Stimulated activated CD4-positive, alpha-beta T cell treated with anti-CD3 and anti-CD28 coated beads, Interleukin-1b, Interleukin-23, amount 100 ng/mL, for 24 hours (primary cell): ENCODE measurements at regions not wholly inside any gene's neighbourhood (a gene's known extent, or its start where the extent isn't known, plus 50 kb on each side); places are given as distances from the start of the nearest gene placed in this dataset.

ENCODE experiments used
- DNase-seq, 4 experiments: peaks; one replicate each; pipeline ENCODE4 v3.0.0-alpha.2; 2020; ENCODE audit warnings: low read depth in 4 of 4, low spot score in 1 of 4

- no peak for DNase-seq
These were observed 242.1 kb upstream of the RND3 start for GRCh38 chr2:150729495-150729955.

GRCh38 chr2:150718280-150718679, 230.8 kb upstream of the RND3 start:
- DNase-seq, result no peak

GRCh38 chr2:150716186-150716585, 228.7 kb upstream of the RND3 start:
- no peak for DNase-seq

GRCh38 chr2:150715501-150715900, 228.0 kb upstream of the RND3 start:
- no peak for DNase-seq

- DNase-seq, result no peak
These were observed 223.4 kb upstream of the RND3 start for GRCh38 chr2:150710916-150711315.

- DNase-seq, result no peak
These were observed 222.6 kb upstream of the RND3 start for GRCh38 chr2:150710041-150710440.

- DNase-seq, result no peak
These were observed 219.1 kb upstream of the RND3 start for GRCh38 chr2:150706561-150706960.

- DNase-seq, result no peak
These were observed 218.3 kb upstream of the RND3 start for GRCh38 chr2:150705767-150706166.

- DNase-seq, result no peak
These were observed 217.9 kb upstream of the RND3 start for GRCh38 chr2:150705357-150705756.

GRCh38 chr2:150702791-150703190, 215.3 kb upstream of the RND3 start:
- no peak for DNase-seq

GRCh38 chr2:150700666-150701580, 213.5 kb upstream of the RND3 start:
- no peak for DNase-seq

- no peak for DNase-seq
These were observed 211.8 kb upstream of the RND3 start for GRCh38 chr2:150699218-150699617.

- no peak for DNase-seq
These were observed 210.7 kb upstream of the RND3 start for GRCh38 chr2:150698016-150698661.

- no peak for DNase-seq
These were observed 210.1 kb upstream of the RND3 start for GRCh38 chr2:150697596-150697995.

GRCh38 chr2:150695451-150696135, 208.1 kb upstream of the RND3 start:
- DNase-seq, result no peak

- no peak for DNase-seq
These were observed 206.1 kb upstream of the RND3 start for GRCh38 chr2:150693556-150693955.

- DNase-seq, result no peak
These were observed 203.4 kb upstream of the RND3 start for GRCh38 chr2:150690870-150691269.

GRCh38 chr2:150690261-150690660, 202.8 kb upstream of the RND3 start:
- no peak for DNase-seq

- DNase-seq, result no peak
These were observed 202.1 kb upstream of the RND3 start for GRCh38 chr2:150689590-150689989.

GRCh38 chr2:150688016-150688415, 200.5 kb upstream of the RND3 start:
- DNase-seq, result no peak

GRCh38 chr2:150686391-150686790, 198.9 kb upstream of the RND3 start:
- no peak for DNase-seq
